Neuron (in vitro differentiated cells): ENCODE measurements at regions not wholly inside any gene's neighbourhood (a gene's known extent, or its start where the extent isn't known, plus 50 kb on each side); places are given as distances from the start of the nearest gene placed in this dataset.

Experiments
- H2AFZ ChIP-seq: one replicate; pipeline ENCODE4 v1.6.1; 2013; ENCODE audit warnings: low read depth, mild to moderate bottlenecking, inconsistent platforms, low read length, moderate library complexity
- H3K27me3 ChIP-seq: one replicate; pipeline ENCODE4 v1.6.1; 2013; ENCODE audit warnings: low read length; ENCODE audit not compliant: insufficient read depth
- H3K36me3 ChIP-seq: one replicate; pipeline ENCODE4 v1.6.1; 2013; ENCODE audit warnings: low read length; ENCODE audit not compliant: insufficient read depth
- H3K4me1 ChIP-seq: one replicate; pipeline ENCODE4 v1.6.1; 2013; ENCODE audit warnings: low read length; ENCODE audit not compliant: insufficient read depth
- H3K4me3 ChIP-seq: 2 replicates; pipeline ENCODE4 v1.5.1; 2013; ENCODE audit warnings: mild to moderate bottlenecking, low read length, moderate library complexity
- H3K9me3 ChIP-seq: one replicate; pipeline ENCODE4 v1.6.1; 2013; ENCODE audit warnings: low read length

- no peaks in the 10 kb centered on the region for H3K36me3 ChIP-seq
- H3K27me3 ChIP-seq: no peaks in the 10 kb centered on the region
- no peak overlapping the region for H3K4me3 ChIP-seq
- no peak overlapping the region for H2AFZ ChIP-seq
- H3K9me3 ChIP-seq: no peaks in the 10 kb centered on the region
- peaks cover 2% of the 10 kb centered on the region for H3K4me1 ChIP-seq
These were observed 78.9 kb upstream of the SLC38A2 start for GRCh38 chr12:46451276-46452021.

- H3K36me3 ChIP-seq: no peaks in the 10 kb centered on the region
- H3K4me1 ChIP-seq: peaks cover 2% of the 10 kb centered on the region
- no peak overlapping the region for H2AFZ ChIP-seq
- no peaks in the 10 kb centered on the region for H3K27me3 ChIP-seq
- no peak overlapping the region for H3K4me3 ChIP-seq
- no peaks in the 10 kb centered on the region for H3K9me3 ChIP-seq
These were observed 77.7 kb upstream of the SLC38A2 start for GRCh38 chr12:46450279-46450748.

DNA sequence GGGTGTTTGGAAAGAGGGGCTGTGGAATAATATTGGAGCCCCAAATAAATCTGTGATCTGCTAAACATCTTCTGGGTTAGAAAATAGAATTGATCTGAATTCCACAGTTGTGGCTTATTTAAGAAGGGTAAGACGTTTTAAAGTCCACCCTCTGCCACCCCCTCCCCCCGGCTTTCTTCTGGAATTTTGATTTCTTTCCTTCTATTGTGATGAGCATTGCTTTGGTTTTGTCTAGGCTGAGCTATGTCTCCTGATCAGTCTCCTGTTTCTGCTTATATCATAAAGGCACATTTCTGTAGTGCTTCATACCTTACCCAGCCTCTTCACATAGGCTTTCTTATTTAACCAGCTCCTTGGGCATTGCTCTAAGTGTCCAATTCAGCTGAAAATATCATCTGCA lies 77.3 kb upstream of the SLC38A2 start:
- H3K27me3 ChIP-seq: no peaks in the 10 kb centered on the region
- H2AFZ ChIP-seq: no peak overlapping the region
- no peak overlapping the region for H3K4me3 ChIP-seq
- H3K4me1 ChIP-seq: peaks cover 2% of the 10 kb centered on the region
- no peaks in the 10 kb centered on the region for H3K9me3 ChIP-seq
- H3K36me3 ChIP-seq: no peaks in the 10 kb centered on the region

- no peak overlapping the region for H2AFZ ChIP-seq
- no peaks in the 10 kb centered on the region for H3K9me3 ChIP-seq
- H3K4me3 ChIP-seq: no peak overlapping the region
- peaks cover 2% of the 10 kb centered on the region for H3K4me1 ChIP-seq
- H3K36me3 ChIP-seq: no peaks in the 10 kb centered on the region
- H3K27me3 ChIP-seq: no peaks in the 10 kb centered on the region
These were observed 76.7 kb upstream of the SLC38A2 start for GRCh38 chr12:46449316-46449715.

GRCh38 chr12:46446645-46447044 lies 74.1 kb upstream of the SLC38A2 start:
- Histone ChIP-seq H3K27me3 (no peaks in the 10 kb centered on the region), H3K4me1 (peaks cover 2% of the 10 kb centered on the region), H3K4me3 (no peak overlapping the region), H3K36me3 (no peaks in the 10 kb centered on the region), H3K9me3 (no peaks in the 10 kb centered on the region), H2AFZ (no peak overlapping the region)

DNA sequence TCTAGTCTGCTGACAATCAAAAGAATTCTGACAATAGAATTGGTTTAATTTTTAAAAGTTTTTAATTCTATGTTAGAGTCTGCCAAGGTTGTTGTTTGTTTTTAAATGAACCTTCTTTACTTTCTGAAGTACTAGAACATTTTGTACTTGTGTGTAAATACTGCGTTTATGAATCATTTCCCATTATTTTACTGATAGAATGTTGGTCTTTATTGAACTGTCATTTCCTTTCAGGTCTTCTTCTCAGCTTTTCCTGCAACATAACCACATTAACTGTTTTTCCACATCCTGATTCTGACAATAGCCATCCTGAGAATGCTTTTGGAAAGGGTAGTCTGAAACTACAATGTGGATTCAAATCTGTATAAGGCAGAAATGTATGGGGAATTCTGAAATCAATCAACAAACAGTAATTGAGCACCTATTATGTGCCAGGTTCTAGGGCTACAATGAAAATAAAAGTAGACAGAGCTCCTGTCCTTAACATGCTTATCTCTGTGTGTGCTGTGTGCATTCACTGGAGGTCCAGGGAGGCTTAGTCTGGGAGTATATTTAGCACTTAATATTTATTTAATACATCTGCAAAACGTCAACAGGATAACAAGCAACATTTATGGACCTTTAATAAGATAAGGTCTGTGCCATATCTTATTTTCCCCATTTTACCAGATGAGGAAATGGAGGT lies 73.1 kb upstream of the SLC38A2 start:
- no peak overlapping the region for H3K4me3 ChIP-seq
- no peaks in the 10 kb centered on the region for H3K27me3 ChIP-seq
- no peaks in the 10 kb centered on the region for H3K9me3 ChIP-seq
- H3K4me1 ChIP-seq: peaks cover 2% of the 10 kb centered on the region
- no peaks in the 10 kb centered on the region for H3K36me3 ChIP-seq
- H2AFZ ChIP-seq: no peak overlapping the region

GRCh38 chr12:46445093-46445492 lies 72.5 kb upstream of the SLC38A2 start:
- Histone ChIP-seq H3K9me3 (no peaks in the 10 kb centered on the region), H3K4me3 (no peak overlapping the region), H2AFZ (no peak overlapping the region), H3K4me1 (peaks cover 2% of the 10 kb centered on the region), H3K36me3 (no peaks in the 10 kb centered on the region), H3K27me3 (no peaks in the 10 kb centered on the region)

- no peaks in the 10 kb centered on the region for H3K27me3 ChIP-seq
- no peaks in the 10 kb centered on the region for H3K9me3 ChIP-seq
- no peaks in the 10 kb centered on the region for H3K36me3 ChIP-seq
- no peaks in the 10 kb centered on the region for H3K4me1 ChIP-seq
- no peak overlapping the region for H2AFZ ChIP-seq
- H3K4me3 ChIP-seq: no peak overlapping the region
These were observed 71.2 kb upstream of the SLC38A2 start for GRCh38 chr12:46443594-46444263.

DNA sequence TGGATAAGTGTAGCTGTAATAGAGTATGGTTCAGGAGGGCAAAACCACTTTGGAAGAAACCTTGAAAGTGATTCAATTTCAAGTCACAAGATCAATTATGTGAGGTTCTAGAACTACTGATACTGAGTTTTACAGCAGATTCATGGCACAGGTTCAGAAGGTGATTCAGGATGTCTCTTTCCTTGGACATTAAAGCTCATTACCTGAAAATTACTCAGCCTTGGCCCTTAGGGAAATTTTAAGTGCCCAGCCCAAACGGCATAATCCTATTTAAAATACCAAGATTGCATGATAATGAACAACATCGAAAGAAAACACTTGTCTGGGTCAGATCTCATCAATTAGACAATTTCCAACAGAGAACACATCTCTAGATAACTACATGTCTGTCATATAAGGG lies 70.2 kb upstream of the SLC38A2 start:
- H3K9me3 ChIP-seq: no peaks in the 10 kb centered on the region
- no peaks in the 10 kb centered on the region for H3K27me3 ChIP-seq
- H2AFZ ChIP-seq: no peak overlapping the region
- no peaks in the 10 kb centered on the region for H3K36me3 ChIP-seq
- H3K4me1 ChIP-seq: no peaks in the 10 kb centered on the region
- H3K4me3 ChIP-seq: no peak overlapping the region

DNA sequence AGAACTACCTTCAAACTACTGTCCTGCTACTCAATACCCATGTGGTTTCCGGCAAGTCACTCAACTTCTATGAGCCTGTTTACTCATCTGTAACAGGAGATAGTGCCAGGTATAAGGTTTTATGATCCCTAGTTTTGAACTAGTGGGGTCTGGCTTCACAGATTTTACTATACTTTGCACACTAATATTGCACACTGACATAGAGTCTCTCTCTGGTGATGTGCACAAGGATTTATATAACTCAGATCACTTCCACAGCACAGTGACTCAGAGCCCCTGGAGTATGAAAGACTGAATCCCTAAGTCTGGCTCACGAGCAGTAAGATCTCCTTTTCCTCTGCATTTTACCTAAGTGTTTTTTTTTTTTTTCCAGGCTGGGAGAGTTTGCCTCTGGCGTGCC lies 69.7 kb upstream of the SLC38A2 start:
- H3K4me1 ChIP-seq: no peaks in the 10 kb centered on the region
- no peak overlapping the region for H3K4me3 ChIP-seq
- no peaks in the 10 kb centered on the region for H3K27me3 ChIP-seq
- H2AFZ ChIP-seq: no peak overlapping the region
- H3K9me3 ChIP-seq: no peaks in the 10 kb centered on the region
- no peaks in the 10 kb centered on the region for H3K36me3 ChIP-seq

GRCh38 chr12:46439793-46440511 lies 67.4 kb upstream of the SLC38A2 start:
- no peaks in the 10 kb centered on the region for H3K27me3 ChIP-seq

GRCh38 chr12:46438719-46439319 lies 66.2 kb upstream of the SLC38A2 start:
- Histone ChIP-seq H3K9me3 (no peaks in the 10 kb centered on the region), H2AFZ (no peak overlapping the region)

More at GRCh38 chr12:46439793-46440511, 67.4 kb upstream of the SLC38A2 start:
- Histone ChIP-seq H3K4me1 (no peaks in the 10 kb centered on the region), H3K36me3 (no peaks in the 10 kb centered on the region), H2AFZ (no peak overlapping the region), H3K4me3 (no peak overlapping the region), H3K9me3 (no peaks in the 10 kb centered on the region)

More at GRCh38 chr12:46438719-46439319, 66.2 kb upstream of the SLC38A2 start:
- no peaks in the 10 kb centered on the region for H3K36me3 ChIP-seq
- no peaks in the 10 kb centered on the region for H3K27me3 ChIP-seq
- H3K4me1 ChIP-seq: no peaks in the 10 kb centered on the region
- no peak overlapping the region for H3K4me3 ChIP-seq
